Keratinocyte (primary cell): ENCODE measurements at regions not wholly inside any gene's neighbourhood (a gene's known extent, or its start where the extent isn't known, plus 50 kb on each side); places are given as distances from the start of the nearest gene placed in this dataset.

Source experiments
- DNase-seq: peaks from one replicate; pipeline ENCODE4 v3.0.0-alpha.2; 2011; ENCODE audit warnings: low read depth, missing footprints, low spot score
- FAIRE-seq: peaks from 2 replicates; lab custom pipeline; 2011; peaks lifted over from hg19 to GRCh38; lab: Jason Lieb, UNC
- H2AFZ ChIP-seq: 2 replicates; pipeline ENCODE4 v1.6.0; 2012; ENCODE audit warnings: low read length, control low read depth, inconsistent platforms; ENCODE audit not compliant: control insufficient read depth
- H3K27ac ChIP-seq: 2 replicates; pipeline ENCODE4 v1.5.1; 2011; ENCODE audit warnings: low read length; ENCODE audit not compliant: control insufficient read depth, insufficient read depth
- H3K27me3 ChIP-seq: 3 replicates; pipeline ENCODE4 v1.6.0; 2011; ENCODE audit warnings: low read length; ENCODE audit not compliant: control insufficient read depth, insufficient read depth; ENCODE audit errors: extremely low read depth
- H3K36me3 ChIP-seq, 2 experiments: 2 replicates in 1 of 2; 3 replicates in 1 of 2; pipeline ENCODE4 v1.5.1; 2011; ENCODE audit warnings: low read length in 2 of 2, mild to moderate bottlenecking in 1 of 2; ENCODE audit not compliant: control insufficient read depth in 2 of 2, insufficient read depth in 2 of 2; ENCODE audit errors: extremely low read depth in 1 of 2
- H3K4me1 ChIP-seq: 3 replicates; pipeline ENCODE4 v1.5.1; 2011; ENCODE audit warnings: low read length; ENCODE audit not compliant: control insufficient read depth, insufficient read depth; ENCODE audit errors: extremely low read depth
- H3K4me2 ChIP-seq: 3 replicates; pipeline ENCODE4 v1.6.0; 2011; ENCODE audit warnings: low read depth, low read length; ENCODE audit not compliant: control insufficient read depth, insufficient read depth; ENCODE audit errors: extremely low read depth
- H3K4me3 ChIP-seq, 3 experiments: fragments of 200-600 bp in 1 of 3; sonication (generic) in 1 of 3; 2 replicates in 2 of 3; 3 replicates in 1 of 3; pipeline ENCODE4 v1.5.1; 2011 to 2016; ENCODE audit warnings: low read length in 3 of 3, mild to moderate bottlenecking in 3 of 3, control low read depth in 2 of 3, inconsistent platforms in 1 of 3, low read depth in 1 of 3, mixed read lengths in 1 of 3, mixed run types in 1 of 3, moderate library complexity in 1 of 3; ENCODE audit not compliant: control insufficient read depth in 2 of 3, insufficient read depth in 2 of 3; ENCODE audit errors: extremely low read depth in 1 of 3
- H3K79me2 ChIP-seq: 2 replicates; pipeline ENCODE4 v1.6.0; 2012; ENCODE audit warnings: low read length; ENCODE audit not compliant: control insufficient read depth, insufficient read depth
- H3K9ac ChIP-seq: 3 replicates; pipeline ENCODE4 v1.6.0; 2011; ENCODE audit warnings: low read length; ENCODE audit not compliant: control insufficient read depth, insufficient read depth; ENCODE audit errors: extremely low read depth
- H3K9me1 ChIP-seq: 3 replicates; pipeline ENCODE4 v1.6.0; 2011; ENCODE audit warnings: low read length; ENCODE audit not compliant: control insufficient read depth, insufficient read depth; ENCODE audit errors: extremely low read depth
- H3K9me3 ChIP-seq: 2 replicates; pipeline ENCODE4 v1.5.1; 2012; ENCODE audit warnings: low read depth, low read length; ENCODE audit not compliant: control insufficient read depth
- H4K20me1 ChIP-seq: 3 replicates; pipeline ENCODE4 v1.6.0; 2011; ENCODE audit warnings: low read length; ENCODE audit not compliant: control insufficient read depth, insufficient read depth; ENCODE audit errors: extremely low read depth
- EZH2 ChIP-seq: IDR thresholded peaks from one replicate; pipeline ENCODE4 v1.6.1; 2012; ENCODE audit warnings: inconsistent platforms, mild to moderate bottlenecking, low read length, moderate library complexity
- dilution Hi-C: fragments of 300-500 bp; cut with MboI; formaldehyde crosslinking; loops from one replicate; pipeline ENCODE4 v1.7.0; 2020; ENCODE audit warnings: low sequenced_read_pairs; ENCODE audit not compliant: extremely low pct_ligation_motif_present
- TF ChIP-seq, protein P1 (sequence below), 3 experiments: IDR thresholded peaks in 1 of 3; conservative IDR thresholded peaks in 1 of 3; optimal IDR thresholded peaks in 1 of 3; 2 replicates in 2 of 3; 3 replicates in 1 of 3; pipeline versions ENCODE3 to v1.5.1; 2011; ENCODE audit warnings: low read length in 3 of 3, mild to moderate bottlenecking in 3 of 3, moderate library complexity in 2 of 3, control low read depth in 1 of 3, inconsistent platforms in 1 of 3; ENCODE audit not compliant: insufficient read depth in 2 of 3; ENCODE audit errors: extremely low read depth in 1 of 3

- H3K9me3 ChIP-seq = no peaks in the 10 kb centered on the region
- H3K79me2 ChIP-seq = no peaks in the 10 kb centered on the region
- no peak overlapping the region for H3K4me3 ChIP-seq
- no peak overlapping the region for H3K27ac ChIP-seq
- no peak overlapping the region for H3K9ac ChIP-seq
- no peaks in the 10 kb centered on the region for H3K27me3 ChIP-seq
- no peaks in the 10 kb centered on the region for H3K9me1 ChIP-seq
- H3K36me3 ChIP-seq = no peaks in the 10 kb centered on the region
- TF ChIP-seq, protein P1, sequence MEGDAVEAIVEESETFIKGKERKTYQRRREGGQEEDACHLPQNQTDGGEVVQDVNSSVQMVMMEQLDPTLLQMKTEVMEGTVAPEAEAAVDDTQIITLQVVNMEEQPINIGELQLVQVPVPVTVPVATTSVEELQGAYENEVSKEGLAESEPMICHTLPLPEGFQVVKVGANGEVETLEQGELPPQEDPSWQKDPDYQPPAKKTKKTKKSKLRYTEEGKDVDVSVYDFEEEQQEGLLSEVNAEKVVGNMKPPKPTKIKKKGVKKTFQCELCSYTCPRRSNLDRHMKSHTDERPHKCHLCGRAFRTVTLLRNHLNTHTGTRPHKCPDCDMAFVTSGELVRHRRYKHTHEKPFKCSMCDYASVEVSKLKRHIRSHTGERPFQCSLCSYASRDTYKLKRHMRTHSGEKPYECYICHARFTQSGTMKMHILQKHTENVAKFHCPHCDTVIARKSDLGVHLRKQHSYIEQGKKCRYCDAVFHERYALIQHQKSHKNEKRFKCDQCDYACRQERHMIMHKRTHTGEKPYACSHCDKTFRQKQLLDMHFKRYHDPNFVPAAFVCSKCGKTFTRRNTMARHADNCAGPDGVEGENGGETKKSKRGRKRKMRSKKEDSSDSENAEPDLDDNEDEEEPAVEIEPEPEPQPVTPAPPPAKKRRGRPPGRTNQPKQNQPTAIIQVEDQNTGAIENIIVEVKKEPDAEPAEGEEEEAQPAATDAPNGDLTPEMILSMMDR (optimal IDR thresholded peaks at IDR 0.05 in 1 of 3, IDR thresholded peaks at IDR 0.05 in 1 of 3, conservative IDR thresholded peaks at IDR 0.05 in 1 of 3; ENCODE audit: extremely low read depth in 1 of 3, insufficient read depth in 2 of 3, low read length in 3 of 3) = no peak
- no peak for TF ChIP-seq EZH2
- DNase-seq (no peak), FAIRE-seq (no peak)
- dilution Hi-C loops = no loop called here
- no peak overlapping the region for H3K4me2 ChIP-seq
- H3K4me1 ChIP-seq = no peaks in the 10 kb centered on the region
- no peak overlapping the region for H2AFZ ChIP-seq
- no peaks in the 10 kb centered on the region for H4K20me1 ChIP-seq
Measured at GRCh38 chr16:51008607-51009006, 142.5 kb downstream of the SALL1 start.

- no peak for DNase-seq
- Histone ChIP-seq H3K27ac (no peak overlapping the region), H3K9me3 (no peaks in the 10 kb centered on the region), H4K20me1 (no peaks in the 10 kb centered on the region), H3K36me3 (no peaks in the 10 kb centered on the region), H3K9me1 (no peaks in the 10 kb centered on the region), H2AFZ (no peak overlapping the region), H3K79me2 (no peaks in the 10 kb centered on the region), H3K9ac (no peak overlapping the region), H3K4me3 (no peak overlapping the region), H3K4me1 (no peaks in the 10 kb centered on the region), H3K4me2 (no peak overlapping the region), H3K27me3 (no peaks in the 10 kb centered on the region)
- TF ChIP-seq EZH2 = no peak
- TF ChIP-seq, protein P1 (optimal IDR thresholded peaks at IDR 0.05 in 1 of 3, IDR thresholded peaks at IDR 0.05 in 1 of 3, conservative IDR thresholded peaks at IDR 0.05 in 1 of 3; ENCODE audit: extremely low read depth in 1 of 3, insufficient read depth in 2 of 3, low read length in 3 of 3) = no peak
- dilution Hi-C loops = no loop called here
- FAIRE-seq = no peak
Measured at GRCh38 chr16:51008037-51008436, 143.0 kb downstream of the SALL1 start.
